ENCODE measurements at regions not wholly inside any gene's neighbourhood (a gene's known extent, or its start where the extent isn't known, plus 50 kb on each side); places are given as distances from the start of the nearest gene placed in this dataset.

GRCh38 chr1:47699492-47700235 is 261.8 kb downstream of the FOXD2 start:
- 0 out of 2 replicates have a peak, but pooled peaks cover 4% of the 10 kb centered on the region for H4K20me1 ChIP-seq (replicated peaks; ENCODE audit: insufficient read depth)
- no peaks in the 10 kb centered on the region for H3K36me3 ChIP-seq (ENCODE audit: insufficient read depth)
- TF ChIP-seq ZNF331 (CRISPR knock-in tag; IDR thresholded peaks at IDR 0.05; ENCODE audit: low read depth), result no peak
- TF ChIP-seq JUNB (IDR thresholded peaks at IDR 0.05; ENCODE audit: unreplicated experiment), result no peak
- no peak for TF ChIP-seq CTCF (conservative IDR thresholded peaks at IDR 0.05; ENCODE audit: low read depth in 2 of 2)
- TF ChIP-seq ETS1 (IDR thresholded peaks at IDR 0.05), result no peak
- no peak for TF ChIP-seq EZH2phosphoT487 (IDR thresholded peaks at IDR 0.05; ENCODE audit: unreplicated experiment)
- no peak for TF ChIP-seq ZNF114 (CRISPR knock-in tag; IDR thresholded peaks at IDR 0.05)
- no peak for TF ChIP-seq NANOG (IDR thresholded peaks at IDR 0.05; ENCODE audit: borderline replicate concordance)
- TF ChIP-seq EZH2 (IDR thresholded peaks at IDR 0.05; ENCODE audit: low read depth, unreplicated experiment), result no peak
- no peak for TF ChIP-seq ZNF462 (CRISPR knock-in tag; IDR thresholded peaks at IDR 0.05)
- no peak for TF ChIP-seq REST (IDR thresholded peaks at IDR 0.05; ENCODE audit: unreplicated experiment)
- TF ChIP-seq CREB1 (CRISPR knock-in tag; IDR thresholded peaks at IDR 0.05; ENCODE audit: low read depth), result no peak
- no peak for TF ChIP-seq STAT1 (IDR thresholded peaks at IDR 0.05; ENCODE audit: unreplicated experiment)
- no peak for TF ChIP-seq POLR2AphosphoS5 (IDR thresholded peaks at IDR 0.05; ENCODE audit: low read depth)
- Mint-ChIP-seq H3K4me1 (peaks cover 4% of the 10 kb centered on the region), H3K27me3 (ENCODE audit: insufficient read depth, low read depth, poor library complexity) (peaks cover 7% of the 10 kb centered on the region), H3K4me3 (no peak overlapping the region), H3K36me3 (ENCODE audit: low read depth) (no peaks in the 10 kb centered on the region), H3K27ac (no peak overlapping the region), H3K9me3 (no peaks in the 10 kb centered on the region)
- H3K27ac ChIP-seq (ENCODE audit: low read depth), result no peak overlapping the region
- no peak overlapping the region for H2AFZ ChIP-seq
- H3K4me2 ChIP-seq, result no peak overlapping the region
- ATAC-seq, result no peak
- DNase-seq (ENCODE audit: low spot score), result no peak
- H3K9me2 ChIP-seq (ENCODE audit: insufficient read depth), result no peaks in the 10 kb centered on the region
- H3K4me1 ChIP-seq (ENCODE audit: insufficient read depth), result no peaks in the 10 kb centered on the region
- H3F3A ChIP-seq (replicated peaks; ENCODE audit: low read depth), result no peaks in the 10 kb centered on the region
- no peak overlapping the region for H3K4me3 ChIP-seq
- H3K79me2 ChIP-seq (replicated peaks; ENCODE audit: insufficient read depth), result no peaks in the 10 kb centered on the region
- H3K27me3 ChIP-seq (ENCODE audit: insufficient read depth), result 0 out of 2 replicates have a peak, but pooled peaks cover 3% of the 10 kb centered on the region
